ENCODE measurements at regions not wholly inside any gene's neighbourhood (a gene's known extent, or its start where the extent isn't known, plus 50 kb on each side); places are given as distances from the start of the nearest gene placed in this dataset.

DNA sequence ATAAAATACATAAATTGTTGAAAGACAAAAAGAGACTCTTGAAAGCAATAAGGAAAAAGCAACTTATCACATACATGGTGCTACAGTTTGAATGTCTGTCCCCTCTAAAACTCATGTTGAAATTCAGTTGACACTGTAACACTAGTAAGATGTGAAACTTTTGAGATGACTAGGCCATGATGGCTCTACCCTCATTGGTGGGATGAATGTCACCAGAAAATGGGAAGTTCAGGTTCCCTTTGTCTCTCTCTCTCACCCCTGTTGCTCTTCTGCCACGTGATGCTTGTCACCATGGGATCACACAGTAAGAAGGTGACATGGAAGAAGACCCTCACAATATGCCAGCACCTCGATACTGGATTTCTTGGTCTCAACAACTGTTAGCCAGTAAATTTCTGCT is 50.3 kb upstream of the SPTLC1 start:
- Histone ChIP-seq H3K4me1 (replicated peaks in 1 of 4; ENCODE audit: control insufficient read depth in 3 of 4, insufficient read depth in 4 of 4, low read length in 3 of 4) (no peaks in the 10 kb centered on the region), H3K23ac (ENCODE audit: insufficient read length) (no peak overlapping the region), H4K91ac (replicated peaks; ENCODE audit: insufficient read length, low read length) (no peak overlapping the region), H3K4me2 (ENCODE audit: insufficient read depth in 1 of 2, low read depth in 2 of 2, low read length in 2 of 2) (no peak overlapping the region), H3K4ac (replicated peaks; ENCODE audit: insufficient read length, low read depth, low read length) (no peak overlapping the region), H3K79me2 (ENCODE audit: control insufficient read depth in 1 of 2, insufficient read depth in 2 of 2, low read length in 2 of 2) (no peaks in the 10 kb centered on the region), H3K56ac (replicated peaks; ENCODE audit: insufficient read length, low read depth, low read length) (no peak overlapping the region), H2BK20ac (ENCODE audit: low read length) (no peak overlapping the region), H3K79me1 (ENCODE audit: low read depth, low read length) (no peaks in the 10 kb centered on the region), H3K4me3 (ENCODE audit: extremely low read depth in 1 of 4, insufficient read depth in 2 of 4, low read depth in 3 of 4, low read length in 4 of 4) (no peak overlapping the region), H2AK5ac (ENCODE audit: low read depth, low read length) (no peak overlapping the region), H2BK12ac (ENCODE audit: low read depth, low read length) (no peak overlapping the region), H2BK5ac (ENCODE audit: low read depth, low read length) (no peak overlapping the region), H2BK120ac (replicated peaks; ENCODE audit: low read depth, low read length) (no peak overlapping the region), H3K9ac (replicated peaks in 1 of 4; ENCODE audit: extremely low read depth in 1 of 4, low read depth in 3 of 4, low read length in 3 of 4) (no peak overlapping the region), H2BK15ac (ENCODE audit: low read length) (no peak overlapping the region), H2AFZ (ENCODE audit: low read length) (no peak overlapping the region), H3K14ac (ENCODE audit: insufficient read length) (no peak overlapping the region), H4K5ac (ENCODE audit: insufficient read length, low read depth, low read length) (no peak overlapping the region), H3K36me3 (ENCODE audit: control insufficient read depth in 2 of 4, insufficient read depth in 4 of 4, low read length in 3 of 4) (no peaks in the 10 kb centered on the region), H4K20me1 (replicated peaks in 1 of 2; ENCODE audit: control insufficient read depth in 1 of 2, insufficient read depth in 2 of 2, low read length in 2 of 2) (no peaks in the 10 kb centered on the region), H3K27me3 (replicated peaks in 1 of 4; ENCODE audit: control insufficient read depth in 3 of 4, extremely low read depth in 1 of 4, insufficient read depth in 3 of 4, low read length in 3 of 4) (no peaks in the 10 kb centered on the region), H3K23me2 (ENCODE audit: low read depth, low read length) (no peaks in the 10 kb centered on the region), H4K8ac (ENCODE audit: extremely low read depth, insufficient read depth, low read length) (no peak overlapping the region), H3K18ac (ENCODE audit: extremely low read depth, low read length) (no peak overlapping the region), H3K9me3 (ENCODE audit: insufficient read depth in 2 of 2, low read depth in 1 of 2, low read length in 1 of 2) (0 out of 4 replicates have a peak, but pooled peaks cover 0 to 3% of the 10 kb centered on the region in 2 experiments), H3K27ac (ENCODE audit: low read depth, low read length) (no peak overlapping the region)
- WGBS, 2 experiments (ENCODE audit: extremely low coverage in 1 of 2, insufficient coverage in 1 of 2, insufficient read length in 1 of 2, insufficient replicate concordance in 2 of 2, low coverage in 1 of 2, low lambda C conversion rate in 2 of 2, missing lambda C conversion rate in 1 of 2): 76% methylated on average over 2 of the region's 2 CpGs; no CpG with 5 or more reads in 1 of the 2 experiments
- DNase-seq (ENCODE audit: low read depth in 1 of 2, low spot score in 2 of 2) (no peak), FAIRE-seq (no peak)
- TF ChIP-seq POLR2A (IDR thresholded peaks at IDR 0.05; ENCODE audit: control extremely low read depth in 1 of 2, low read depth in 2 of 2, low read length in 2 of 2) (no peak), SUZ12 (IDR thresholded peaks at IDR 0.05; ENCODE audit: low read length) (no peak), SIN3A (conservative IDR thresholded peaks at IDR 0.05 in 1 of 2, IDR thresholded peaks at IDR 0.05 in 1 of 2; ENCODE audit: low read depth in 1 of 2, low read length in 2 of 2) (no peak), EZH2 (IDR thresholded peaks at IDR 0.05; ENCODE audit: low read depth, low read length, severe bottlenecking) (no peak), SAP30 (IDR thresholded peaks at IDR 0.05; ENCODE audit: insufficient read depth, insufficient replicate concordance, low read length) (no peak), RXRA (IDR thresholded peaks at IDR 0.05; ENCODE audit: insufficient read depth, low read depth, low read length) (no peak)
- ChIA-PET POLR2A (ENCODE audit: partially characterized antibody) (no interaction called here), CTCF (ENCODE audit: partially characterized antibody) (no interaction called here)

All from H1 (cell line).